DND-41 (cell line): ENCODE measurements at regions not wholly inside any gene's neighbourhood (a gene's known extent, or its start where the extent isn't known, plus 50 kb on each side); places are given as distances from the start of the nearest gene placed in this dataset.

ENCODE experiments used
- EZH2 ChIP-seq: IDR thresholded peaks from 3 replicates; pipeline ENCODE4 v1.6.1; 2012; ENCODE audit warnings: borderline replicate concordance, low read depth, mild to moderate bottlenecking, moderate library complexity, low read length, inconsistent platforms; ENCODE audit not compliant: severe bottlenecking
- TF ChIP-seq, protein P1 (sequence below): IDR thresholded peaks from 2 replicates; pipeline ENCODE4 v1.5.1; 2012; ENCODE audit warnings: borderline replicate concordance, low read length, moderate library complexity, mild to moderate bottlenecking; ENCODE audit not compliant: poor library complexity, severe bottlenecking; ENCODE audit errors: extremely low read depth

DNA sequence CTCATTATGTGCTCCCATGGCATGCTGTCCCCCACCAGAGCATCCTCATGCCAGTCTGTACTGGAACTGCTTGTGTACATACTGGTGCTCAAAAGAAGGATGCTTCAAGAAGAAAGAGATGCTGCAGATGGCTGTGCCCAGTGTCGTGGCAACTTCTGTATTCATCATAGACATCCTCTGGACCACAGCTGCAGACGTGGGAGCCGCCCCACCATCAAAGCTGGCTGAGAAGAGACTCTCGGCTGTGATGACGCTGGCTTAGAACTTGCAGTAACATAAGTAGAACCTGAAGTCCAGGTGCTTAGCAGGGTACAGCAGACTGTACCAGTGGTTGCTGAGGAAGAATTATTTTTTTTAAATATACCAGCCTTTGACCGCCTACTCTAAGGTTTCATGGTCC lies 112.6 kb upstream of the ARHGAP5 start:
- TF ChIP-seq, protein P1, sequence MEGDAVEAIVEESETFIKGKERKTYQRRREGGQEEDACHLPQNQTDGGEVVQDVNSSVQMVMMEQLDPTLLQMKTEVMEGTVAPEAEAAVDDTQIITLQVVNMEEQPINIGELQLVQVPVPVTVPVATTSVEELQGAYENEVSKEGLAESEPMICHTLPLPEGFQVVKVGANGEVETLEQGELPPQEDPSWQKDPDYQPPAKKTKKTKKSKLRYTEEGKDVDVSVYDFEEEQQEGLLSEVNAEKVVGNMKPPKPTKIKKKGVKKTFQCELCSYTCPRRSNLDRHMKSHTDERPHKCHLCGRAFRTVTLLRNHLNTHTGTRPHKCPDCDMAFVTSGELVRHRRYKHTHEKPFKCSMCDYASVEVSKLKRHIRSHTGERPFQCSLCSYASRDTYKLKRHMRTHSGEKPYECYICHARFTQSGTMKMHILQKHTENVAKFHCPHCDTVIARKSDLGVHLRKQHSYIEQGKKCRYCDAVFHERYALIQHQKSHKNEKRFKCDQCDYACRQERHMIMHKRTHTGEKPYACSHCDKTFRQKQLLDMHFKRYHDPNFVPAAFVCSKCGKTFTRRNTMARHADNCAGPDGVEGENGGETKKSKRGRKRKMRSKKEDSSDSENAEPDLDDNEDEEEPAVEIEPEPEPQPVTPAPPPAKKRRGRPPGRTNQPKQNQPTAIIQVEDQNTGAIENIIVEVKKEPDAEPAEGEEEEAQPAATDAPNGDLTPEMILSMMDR, result no peak
- no peak for TF ChIP-seq EZH2
